Osteoblast (primary cell): ENCODE measurements at regions not wholly inside any gene's neighbourhood (a gene's known extent, or its start where the extent isn't known, plus 50 kb on each side); places are given as distances from the start of the nearest gene placed in this dataset.

Experiments
- DNase-seq: peaks from one replicate; pipeline ENCODE4 v3.0.0; 2011; ENCODE audit warnings: low spot score, mixed read lengths; ENCODE audit not compliant: insufficient read length; ENCODE audit errors: missing footprints
- H2AFZ ChIP-seq: 2 replicates; pipeline ENCODE4 v1.6.0; 2011; ENCODE audit warnings: mild to moderate bottlenecking, low read length
- H3K27ac ChIP-seq: 2 replicates; pipeline ENCODE4 v1.5.1; 2011; ENCODE audit warnings: mild to moderate bottlenecking, low read depth, low read length, moderate library complexity
- H3K27me3 ChIP-seq: 2 replicates; pipeline ENCODE4 v1.6.0; 2012; ENCODE audit warnings: mild to moderate bottlenecking, control low read depth, inconsistent platforms, low read length, moderate library complexity; ENCODE audit not compliant: insufficient read depth
- H3K36me3 ChIP-seq: 2 replicates; pipeline ENCODE4 v1.5.1; 2011; ENCODE audit warnings: mild to moderate bottlenecking, low read length, control low read depth, moderate library complexity; ENCODE audit not compliant: insufficient read depth
- H3K4me1 ChIP-seq: 2 replicates; pipeline ENCODE4 v1.5.1; 2011; ENCODE audit warnings: mild to moderate bottlenecking, low read length, control low read depth, moderate library complexity; ENCODE audit not compliant: insufficient read depth
- H3K4me2 ChIP-seq: 2 replicates; pipeline ENCODE4 v1.6.0; 2011; ENCODE audit warnings: mild to moderate bottlenecking, low read length; ENCODE audit not compliant: insufficient read depth
- H3K4me3 ChIP-seq: fragments of 200-600 bp; sonication (generic); 3 replicates; pipeline ENCODE4 v1.5.1; 2012; ENCODE audit warnings: mild to moderate bottlenecking, low read length, inconsistent platforms; ENCODE audit not compliant: insufficient read depth
- H3K79me2 ChIP-seq: 2 replicates; pipeline ENCODE4 v1.6.0; 2012; ENCODE audit warnings: mild to moderate bottlenecking, low read length, control low read depth, inconsistent platforms; ENCODE audit not compliant: insufficient read depth
- H3K9me3 ChIP-seq: 2 replicates; pipeline ENCODE4 v1.5.1; 2011; ENCODE audit warnings: low read depth, low read length, control low read depth
- H4K20me1 ChIP-seq: 2 replicates; pipeline ENCODE4 v1.6.0; 2012; ENCODE audit warnings: mild to moderate bottlenecking, low read length, control low read depth; ENCODE audit not compliant: insufficient read depth
- CTCF ChIP-seq: IDR thresholded peaks from 2 replicates; pipeline ENCODE4 v1.5.1; 2011; ENCODE audit warnings: mild to moderate bottlenecking, low read depth, low read length, moderate library complexity; ENCODE audit errors: extremely low read depth

- no peak overlapping the region for H3K4me2 ChIP-seq
- no peak overlapping the region for H3K4me3 ChIP-seq
- TF ChIP-seq CTCF: no peak
- H3K27me3 ChIP-seq: no peaks in the 10 kb centered on the region
- H2AFZ ChIP-seq: no peak overlapping the region
- no peaks in the 10 kb centered on the region for H3K36me3 ChIP-seq
- H3K4me1 ChIP-seq: no peaks in the 10 kb centered on the region
- H3K79me2 ChIP-seq: no peaks in the 10 kb centered on the region
- DNase-seq: no peak
- H3K9me3 ChIP-seq: no peaks in the 10 kb centered on the region
- H3K27ac ChIP-seq: no peak overlapping the region
- no peaks in the 10 kb centered on the region for H4K20me1 ChIP-seq
These were observed 980.8 kb upstream of the CTNND2 start for GRCh38 chr5:12885018-12885417.

GRCh38 chr5:12883395-12883794 is 979.1 kb upstream of the CTNND2 start:
- Histone ChIP-seq H3K36me3 (no peaks in the 10 kb centered on the region), H3K9me3 (no peaks in the 10 kb centered on the region), H3K4me3 (no peak overlapping the region), H3K27me3 (no peaks in the 10 kb centered on the region), H4K20me1 (no peaks in the 10 kb centered on the region), H3K79me2 (no peaks in the 10 kb centered on the region), H3K27ac (no peak overlapping the region), H2AFZ (no peak overlapping the region), H3K4me1 (no peaks in the 10 kb centered on the region), H3K4me2 (no peak overlapping the region)
- no peak for TF ChIP-seq CTCF
- no peak for DNase-seq

- Histone ChIP-seq H3K4me3 (no peak overlapping the region), H3K9me3 (no peaks in the 10 kb centered on the region), H3K27ac (no peak overlapping the region)
These were observed 972.5 kb upstream of the CTNND2 start for GRCh38 chr5:12876541-12877298.

More at GRCh38 chr5:12876541-12877298, 972.5 kb upstream of the CTNND2 start:
- Histone ChIP-seq H3K27me3 (no peaks in the 10 kb centered on the region), H3K4me1 (no peaks in the 10 kb centered on the region), H2AFZ (no peak overlapping the region), H4K20me1 (no peaks in the 10 kb centered on the region), H3K36me3 (no peaks in the 10 kb centered on the region), H3K79me2 (no peaks in the 10 kb centered on the region), H3K4me2 (no peak overlapping the region)
- DNase-seq: no peak
- TF ChIP-seq CTCF: no peak
